PC-3 (cell line): ENCODE measurements at regions not wholly inside any gene's neighbourhood (a gene's known extent, or its start where the extent isn't known, plus 50 kb on each side); places are given as distances from the start of the nearest gene placed in this dataset.

ENCODE experiments used
- EZH2 ChIP-seq: fragments of 300-600 bp; sonication (generic); IDR thresholded peaks from one replicate; pipeline ENCODE4 v1.6.1; 2017; ENCODE audit warnings: antibody characterized with exemption, mild to moderate bottlenecking, low read length; ENCODE audit not compliant: unreplicated experiment
- EZH2phosphoT487 ChIP-seq: fragments of 300-600 bp; sonication (generic); IDR thresholded peaks from 2 replicates; pipeline ENCODE4 v1.6.1; 2018; ENCODE audit warnings: mild to moderate bottlenecking, antibody characterized with exemption, low read length, borderline replicate concordance
- TF ChIP-seq, protein P1 (sequence below): fragments of 300-600 bp; sonication (generic); conservative IDR thresholded peaks from 2 replicates; pipeline ENCODE4 v1.5.1; 2017; ENCODE audit warnings: antibody characterized with exemption, low read depth, mild to moderate bottlenecking, low read length

DNA sequence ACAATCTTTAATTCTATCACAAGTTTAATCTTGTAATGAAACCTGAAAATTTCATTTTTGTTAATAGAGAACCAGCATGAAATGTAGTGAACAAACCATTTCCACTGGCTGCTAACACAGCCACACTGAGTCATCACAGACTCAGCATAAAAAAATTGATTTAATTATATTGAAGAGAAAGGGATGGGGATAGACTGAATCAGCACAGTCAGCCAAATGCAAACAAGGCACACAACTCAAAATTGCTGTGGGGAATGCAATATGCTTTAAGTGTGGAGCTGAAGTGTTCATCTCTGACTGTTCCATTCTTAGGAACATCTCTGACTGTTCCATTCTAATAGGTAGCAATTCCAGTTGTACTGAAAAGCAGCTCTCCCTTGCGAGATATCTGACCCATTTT is 299.8 kb downstream of the MRPL39 start:
- TF ChIP-seq, protein P1, sequence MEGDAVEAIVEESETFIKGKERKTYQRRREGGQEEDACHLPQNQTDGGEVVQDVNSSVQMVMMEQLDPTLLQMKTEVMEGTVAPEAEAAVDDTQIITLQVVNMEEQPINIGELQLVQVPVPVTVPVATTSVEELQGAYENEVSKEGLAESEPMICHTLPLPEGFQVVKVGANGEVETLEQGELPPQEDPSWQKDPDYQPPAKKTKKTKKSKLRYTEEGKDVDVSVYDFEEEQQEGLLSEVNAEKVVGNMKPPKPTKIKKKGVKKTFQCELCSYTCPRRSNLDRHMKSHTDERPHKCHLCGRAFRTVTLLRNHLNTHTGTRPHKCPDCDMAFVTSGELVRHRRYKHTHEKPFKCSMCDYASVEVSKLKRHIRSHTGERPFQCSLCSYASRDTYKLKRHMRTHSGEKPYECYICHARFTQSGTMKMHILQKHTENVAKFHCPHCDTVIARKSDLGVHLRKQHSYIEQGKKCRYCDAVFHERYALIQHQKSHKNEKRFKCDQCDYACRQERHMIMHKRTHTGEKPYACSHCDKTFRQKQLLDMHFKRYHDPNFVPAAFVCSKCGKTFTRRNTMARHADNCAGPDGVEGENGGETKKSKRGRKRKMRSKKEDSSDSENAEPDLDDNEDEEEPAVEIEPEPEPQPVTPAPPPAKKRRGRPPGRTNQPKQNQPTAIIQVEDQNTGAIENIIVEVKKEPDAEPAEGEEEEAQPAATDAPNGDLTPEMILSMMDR, result no peak
- no peak for TF ChIP-seq EZH2
- no peak for TF ChIP-seq EZH2phosphoT487
